NCI-H2029 treated with DMSO at 0.1 percent for 48 hours (cell line): ENCODE measurements at regions not wholly inside any gene's neighbourhood (a gene's known extent, or its start where the extent isn't known, plus 50 kb on each side); places are given as distances from the start of the nearest gene placed in this dataset.
"Not testable (repeated sequence)": the region's sequence is repeated elsewhere in the genome, so short reads cannot be mapped to it uniquely, and the experiment has no call there.

Source experiments
- DNase-seq: peaks from one replicate; lab custom pipeline; 2025; lab: John Stamatoyannopoulos, UW

DNA sequence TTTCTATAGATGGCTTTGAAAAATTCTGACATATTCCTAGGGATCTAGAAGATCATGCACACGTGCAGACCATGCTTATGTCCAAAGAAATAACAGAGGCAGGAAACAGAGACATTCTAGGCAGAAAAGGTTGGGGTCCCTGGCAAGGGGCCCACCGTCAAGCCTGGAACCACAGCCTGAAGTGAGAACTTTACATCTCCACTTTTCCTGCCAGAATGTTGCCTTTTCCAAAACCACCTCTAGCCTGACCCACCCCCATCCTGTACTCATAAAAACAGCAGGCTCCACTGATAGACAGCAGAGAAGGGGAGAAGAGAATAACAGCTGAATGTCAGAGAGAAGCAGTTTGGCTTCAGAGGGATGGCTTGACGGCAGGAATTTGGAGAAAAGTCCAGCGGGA lies 257.3 kb upstream of the NT5E start:
- no peak for DNase-seq

DNA sequence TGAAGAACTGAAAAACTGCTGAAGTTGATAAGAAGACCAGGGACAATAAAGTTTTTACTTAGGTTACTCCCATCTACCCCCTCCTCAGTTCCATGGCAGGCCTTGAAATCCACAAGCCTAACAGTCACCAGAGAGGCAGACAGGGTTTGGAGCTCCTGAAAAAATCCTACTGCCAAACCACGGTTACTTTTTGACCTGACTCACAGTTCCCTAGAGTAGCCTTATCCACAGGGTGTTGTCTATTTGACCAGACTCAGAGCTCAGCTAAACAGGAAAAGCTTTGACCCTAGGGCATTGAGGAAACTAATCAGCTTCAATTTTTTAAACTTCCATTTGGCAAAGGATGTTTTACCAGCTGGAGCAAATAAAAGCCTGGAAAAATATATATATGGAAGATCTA lies 257.7 kb upstream of the NT5E start:
- no peak for DNase-seq

DNA sequence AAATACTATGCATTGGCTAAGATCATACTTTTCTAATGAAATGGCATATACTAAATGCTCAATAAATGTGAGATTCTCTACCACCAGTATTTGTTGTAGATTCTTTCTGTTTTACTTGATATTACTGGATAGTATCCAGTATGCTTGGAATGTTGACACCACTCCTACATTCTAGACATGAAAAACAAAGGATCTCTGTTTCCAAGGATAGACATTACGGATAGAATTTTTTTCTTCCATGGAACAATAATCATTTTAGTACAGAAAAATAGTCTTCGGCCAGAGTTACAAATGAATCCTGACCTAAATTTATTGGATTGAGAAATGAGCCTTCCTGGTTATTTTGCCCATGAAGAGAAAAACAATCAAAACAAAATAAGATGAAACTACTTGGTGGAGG lies 258.2 kb upstream of the NT5E start:
- DNase-seq: no peak

DNA sequence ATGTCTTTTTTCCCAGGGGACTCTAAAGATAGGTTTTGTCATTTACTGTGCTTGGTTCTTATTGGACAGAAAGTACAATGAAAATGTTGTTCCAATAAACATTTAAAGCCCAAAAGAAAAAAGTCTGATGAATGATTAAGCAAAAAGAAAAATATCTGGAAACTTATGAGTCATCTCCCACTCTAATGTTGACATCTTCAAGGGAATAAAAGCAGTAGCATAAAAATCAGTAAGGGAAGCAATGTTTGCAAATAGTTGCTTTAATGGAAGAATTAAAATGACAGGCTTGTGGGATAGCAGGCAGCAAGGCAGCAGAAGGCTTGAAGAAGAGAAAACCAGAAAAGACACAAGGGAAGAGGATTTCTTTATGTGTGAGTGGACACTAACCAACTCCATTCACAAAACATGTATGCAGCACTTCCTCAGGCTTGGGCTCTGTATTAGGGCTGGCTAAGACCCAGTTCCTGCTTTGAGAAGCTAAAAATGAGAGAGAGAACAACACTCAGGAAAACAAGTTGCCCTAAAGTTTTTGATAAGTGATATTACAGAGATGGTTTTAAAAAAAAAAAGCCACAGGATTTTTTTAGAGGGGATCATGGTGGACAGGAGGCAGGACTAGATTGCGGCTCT lies 263.2 kb upstream of the NT5E start:
- no peak for DNase-seq

DNA sequence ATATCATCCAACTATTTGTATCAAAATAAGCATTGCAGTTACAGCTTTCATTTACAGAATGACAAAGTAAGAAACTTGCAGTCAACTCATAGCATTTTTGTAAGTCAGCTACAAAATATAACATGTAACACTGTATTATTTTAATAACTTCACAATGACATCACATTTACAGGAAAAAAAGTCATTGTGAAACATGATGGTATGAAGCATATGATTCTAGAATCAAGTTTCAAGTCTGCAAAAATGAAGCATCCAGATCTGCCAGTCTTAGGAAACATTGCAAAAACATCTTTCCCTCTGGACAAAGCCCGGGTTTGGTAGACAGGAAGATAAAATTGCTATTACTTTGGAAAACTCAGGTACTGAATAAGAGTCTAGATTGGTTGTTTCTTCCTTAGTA lies 263.9 kb upstream of the NT5E start:
- no peak for DNase-seq

DNA sequence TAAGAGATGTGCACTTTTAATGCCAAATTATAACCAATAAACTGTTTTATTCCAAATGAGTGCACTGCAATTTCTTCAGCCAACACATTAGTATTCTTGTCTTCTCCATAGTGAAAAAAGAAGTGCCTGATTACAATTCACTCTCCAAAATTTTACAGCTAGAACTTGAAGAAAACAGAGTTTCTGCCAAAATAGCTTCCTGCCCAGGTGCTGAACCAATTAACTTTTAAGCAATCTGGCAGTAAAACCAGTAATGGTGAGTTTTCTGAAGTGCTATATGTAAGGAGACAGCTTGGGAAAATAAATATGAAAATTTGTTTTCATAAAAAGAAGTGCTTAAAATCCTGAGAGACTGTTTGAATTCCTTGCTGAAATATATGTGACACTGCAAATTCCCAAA lies 266.0 kb upstream of the NT5E start:
- DNase-seq: no peak

DNA sequence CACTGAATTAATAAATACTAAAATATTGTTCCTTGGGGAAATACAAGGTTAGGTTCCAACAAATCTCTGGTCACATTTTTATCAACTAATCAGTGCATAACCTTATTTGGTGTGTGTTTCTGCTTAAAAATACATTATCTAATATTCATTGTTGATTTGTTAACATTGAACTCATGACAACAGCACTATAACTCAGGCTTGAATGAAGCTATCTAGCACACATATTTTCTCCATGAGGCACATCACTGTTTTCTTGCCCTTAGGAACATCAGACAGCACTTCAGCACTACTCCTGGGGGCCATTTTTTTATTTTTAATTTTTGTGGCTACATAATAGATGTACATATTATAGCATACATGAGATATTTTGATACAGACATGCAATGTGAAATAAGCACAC lies 277.2 kb upstream of the NT5E start:
- DNase-seq: no peak

DNA sequence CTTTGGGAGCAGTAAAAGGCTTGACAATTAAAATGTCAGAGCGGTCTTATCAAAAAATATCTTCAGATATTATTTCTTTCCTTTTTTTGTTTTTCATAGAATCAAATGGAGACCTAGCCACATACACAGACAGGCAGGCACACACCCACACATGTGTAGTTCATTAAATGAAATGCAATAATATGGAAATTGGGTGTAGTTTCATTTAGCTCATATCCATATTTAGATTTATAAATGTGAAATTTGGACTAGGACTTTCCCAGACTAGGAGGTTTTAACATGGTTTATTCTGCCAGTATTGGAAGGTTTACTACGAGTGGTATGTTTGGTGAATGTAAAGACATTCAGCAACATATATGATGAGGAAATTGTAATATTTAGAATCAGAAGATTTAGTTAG lies 277.7 kb upstream of the NT5E start:
- no peak for DNase-seq

DNA sequence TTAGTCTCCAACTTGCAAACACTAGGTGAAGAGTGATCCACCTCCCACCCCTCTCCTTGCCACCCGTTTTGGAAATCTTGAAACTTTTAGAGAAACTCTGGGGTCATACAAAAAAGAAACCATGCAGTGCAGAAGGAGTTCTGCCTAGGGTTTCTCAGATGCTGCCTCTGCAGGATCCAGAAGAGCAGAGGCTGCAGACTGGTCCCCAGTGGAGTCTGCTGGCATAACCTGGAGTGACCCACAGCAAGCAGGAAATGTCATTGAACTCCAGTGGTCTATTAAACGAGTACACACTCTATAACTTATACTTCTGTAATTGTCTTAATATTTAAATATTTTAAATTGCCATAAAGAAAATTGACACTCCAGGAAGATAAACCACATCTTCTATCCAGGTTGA lies 280.7 kb upstream of the NT5E start:
- no peak for DNase-seq

DNA sequence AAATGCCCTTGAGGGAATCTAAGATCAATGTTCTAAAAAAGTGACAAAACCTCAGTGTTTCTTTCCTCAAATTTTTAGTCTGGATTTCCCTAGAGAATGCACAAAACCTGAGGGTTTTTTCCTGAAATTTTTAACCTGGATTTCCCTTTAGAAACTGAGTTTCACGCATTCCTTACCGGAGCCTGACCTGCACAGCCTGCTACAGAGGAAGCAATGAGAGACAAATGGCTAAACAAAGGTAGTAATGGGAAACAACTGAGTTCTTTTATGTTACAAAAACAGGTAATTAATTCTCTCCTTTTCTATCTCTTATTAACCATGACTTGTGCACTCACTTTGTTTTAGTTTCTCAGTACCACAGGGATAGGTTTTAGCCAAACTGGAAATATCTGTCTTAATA lies 281.7 kb upstream of the NT5E start:
- DNase-seq: no peak

DNA sequence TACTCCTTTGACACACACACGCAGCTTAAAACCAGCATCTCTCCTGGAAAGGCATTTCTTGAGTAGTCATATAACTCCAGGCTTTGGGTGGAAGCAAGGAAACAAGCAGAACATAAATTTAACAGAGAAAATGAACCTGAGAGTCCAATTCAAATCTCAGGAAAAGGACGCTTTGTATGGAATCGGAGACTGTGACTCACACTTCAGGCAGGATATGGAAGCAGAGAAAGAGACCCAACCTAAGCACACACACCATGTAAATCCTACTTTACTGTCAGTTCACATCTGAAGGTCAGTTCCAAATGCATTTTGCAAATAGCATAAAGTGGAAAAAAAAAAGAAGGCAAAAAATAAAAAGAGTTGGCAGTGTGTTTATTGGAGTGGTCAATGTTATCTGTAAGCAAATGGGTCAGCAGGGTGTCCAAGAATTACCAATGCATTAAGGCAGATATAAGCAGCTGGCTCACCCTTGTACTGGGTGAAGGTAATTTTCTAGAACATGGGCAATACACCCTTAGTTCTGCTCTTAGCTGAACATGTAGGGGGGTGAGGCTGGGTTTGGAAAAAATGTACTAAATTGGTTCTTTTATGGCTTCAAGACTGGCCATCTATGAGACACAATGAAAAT lies 283.7 kb upstream of the NT5E start:
- no peak for DNase-seq

DNA sequence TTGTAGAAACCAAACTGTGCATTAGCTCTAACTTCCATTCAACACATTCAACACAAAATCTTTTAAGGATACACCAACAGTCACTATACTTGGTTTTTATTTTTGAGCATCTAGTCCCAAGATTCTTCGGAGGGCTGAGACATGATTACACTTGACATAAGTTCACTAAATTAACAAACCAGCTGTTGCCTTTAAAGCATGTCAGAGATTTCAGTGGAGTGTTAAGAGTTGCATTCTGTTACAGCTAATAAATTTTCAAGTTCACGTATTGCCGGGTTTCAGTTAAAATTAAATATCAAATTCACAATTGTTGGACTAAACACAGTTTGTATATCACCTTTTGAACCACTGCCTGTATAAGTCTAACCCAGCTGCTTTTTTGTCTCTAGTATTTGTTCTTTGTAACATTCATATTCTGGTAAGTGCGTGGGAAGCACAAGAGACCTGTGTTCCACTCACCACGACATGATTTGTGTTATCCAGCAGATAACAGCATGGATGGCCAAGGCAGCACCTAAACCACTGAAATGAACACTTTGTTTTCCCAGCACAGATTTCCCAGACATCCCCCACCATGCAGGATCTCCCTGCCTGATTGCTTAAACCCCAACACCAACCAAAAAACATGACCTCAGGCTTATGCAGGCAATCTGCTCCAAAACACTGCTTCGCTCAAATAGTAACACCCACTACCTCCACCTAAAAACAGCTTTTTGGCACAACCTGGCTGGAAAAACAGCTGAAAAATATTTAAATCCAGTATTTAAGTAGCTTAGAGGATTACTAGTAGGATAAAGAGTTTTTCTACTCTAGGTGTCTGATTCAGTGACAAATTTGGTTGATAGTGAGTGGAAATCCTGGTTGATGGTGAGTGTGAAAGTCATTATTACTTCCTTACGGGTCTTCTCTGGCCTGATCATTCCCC lies 286.5 kb upstream of the NT5E start:
- DNase-seq: no peak

DNA sequence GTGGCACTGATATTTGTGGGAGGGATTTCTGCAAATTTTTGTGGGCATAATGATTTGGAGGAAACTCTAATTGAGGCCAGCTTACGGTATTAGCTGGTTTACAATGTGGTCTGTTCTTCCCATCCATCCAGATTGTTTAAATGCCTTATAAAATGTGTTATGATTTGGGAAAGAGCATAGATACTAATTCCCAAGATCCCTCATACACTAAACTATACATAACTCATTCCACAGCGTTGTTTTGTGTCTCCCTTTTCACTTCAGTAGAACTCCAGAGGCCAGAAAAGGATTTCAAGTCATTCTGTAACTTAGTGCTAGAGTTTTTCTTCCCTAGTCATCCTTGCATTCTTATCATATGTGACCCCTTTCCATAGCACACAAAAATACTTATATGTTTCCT lies 292.6 kb upstream of the NT5E start:
- DNase-seq: no peak

DNA sequence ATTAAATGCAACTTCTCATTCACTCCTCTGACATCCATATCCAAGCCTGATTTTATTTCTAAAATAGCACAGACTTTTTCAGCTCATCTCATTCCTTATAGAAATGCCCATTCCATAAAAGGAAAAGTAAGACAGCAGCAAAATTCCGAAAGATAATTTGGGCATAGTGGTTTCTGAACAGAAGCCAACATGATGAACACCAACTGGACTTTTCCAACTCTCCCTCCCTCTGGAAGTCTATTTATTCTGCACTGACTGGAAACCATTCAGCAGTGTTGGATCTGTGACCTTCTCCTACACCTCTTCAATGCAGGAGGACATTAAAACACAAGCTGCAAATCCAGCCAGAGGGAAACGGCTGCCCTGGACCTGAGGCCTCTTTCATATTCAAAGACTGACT lies 306.2 kb upstream of the NT5E start:
- no peak for DNase-seq

DNA sequence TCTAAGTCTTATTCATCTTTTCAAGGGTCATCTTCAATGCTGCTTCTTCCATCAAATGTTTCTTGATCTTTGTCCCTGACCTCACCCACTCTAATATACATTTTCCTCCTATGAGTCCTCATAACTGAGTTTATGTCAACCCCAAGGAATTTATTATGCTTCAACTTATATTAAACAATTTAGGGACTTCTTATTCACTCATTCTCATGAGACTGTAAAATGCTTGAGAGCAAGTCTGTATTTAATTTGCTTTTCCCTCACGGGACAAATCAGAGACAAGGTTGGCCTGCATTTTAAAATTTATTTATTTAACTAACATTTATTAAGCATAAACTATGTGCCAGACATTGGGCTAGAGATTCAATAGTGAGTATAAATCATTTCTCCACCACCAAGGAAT lies 312.0 kb upstream of the NT5E start:
- no peak for DNase-seq

DNA sequence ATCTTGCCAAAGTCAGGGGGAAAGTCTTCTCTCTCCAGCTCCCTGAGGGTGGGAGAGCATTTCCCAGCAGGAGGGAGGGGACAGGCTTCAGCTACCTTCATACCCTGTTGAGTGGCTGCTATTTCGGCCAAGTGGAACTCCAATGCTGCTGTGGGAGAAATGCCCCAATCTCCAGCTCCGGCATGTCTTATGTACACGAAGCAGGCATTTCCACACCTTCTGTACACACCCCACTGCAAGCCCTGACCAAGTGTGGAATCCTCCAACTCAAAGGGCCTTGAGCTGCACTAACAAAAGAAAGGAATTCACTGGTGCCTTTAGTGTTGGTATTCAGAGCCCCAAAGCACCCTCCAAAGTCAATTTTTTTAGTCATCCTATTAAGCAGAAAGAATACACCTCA lies 313.6 kb upstream of the NT5E start:
- no peak for DNase-seq

DNA sequence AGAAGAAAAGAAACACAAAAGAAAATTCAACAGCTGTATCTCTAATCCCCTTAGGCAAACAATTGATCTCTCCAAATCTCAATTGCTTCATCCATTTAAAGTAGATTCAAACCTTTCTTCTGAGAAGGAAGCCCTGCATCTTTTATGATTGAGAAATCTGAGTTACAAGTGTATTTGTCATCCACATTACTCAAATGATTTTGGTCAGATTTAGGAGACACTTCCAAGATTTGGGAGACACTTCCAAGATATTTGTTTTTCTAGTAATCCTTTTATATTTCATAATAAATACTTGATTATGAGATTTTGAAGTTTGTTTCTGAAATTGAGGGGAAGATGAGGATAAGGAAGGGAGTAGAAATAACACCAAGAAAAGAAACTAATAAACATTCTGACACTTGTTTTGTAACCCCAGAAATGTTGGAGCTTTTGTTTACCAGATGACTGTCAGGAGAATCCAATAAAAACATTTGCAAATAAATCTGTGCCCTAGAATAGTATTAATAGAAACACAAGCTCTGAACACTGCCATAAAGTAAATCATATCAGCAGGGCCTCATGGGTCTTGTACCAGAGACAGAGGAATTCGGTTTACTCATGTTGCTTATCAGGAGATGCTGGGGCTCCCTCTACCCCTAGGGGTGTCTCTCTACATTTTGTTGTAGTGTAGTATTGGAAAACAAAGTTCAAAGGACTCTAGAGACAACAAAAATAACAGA lies 314.3 kb upstream of the NT5E start:
- no peak for DNase-seq

DNA sequence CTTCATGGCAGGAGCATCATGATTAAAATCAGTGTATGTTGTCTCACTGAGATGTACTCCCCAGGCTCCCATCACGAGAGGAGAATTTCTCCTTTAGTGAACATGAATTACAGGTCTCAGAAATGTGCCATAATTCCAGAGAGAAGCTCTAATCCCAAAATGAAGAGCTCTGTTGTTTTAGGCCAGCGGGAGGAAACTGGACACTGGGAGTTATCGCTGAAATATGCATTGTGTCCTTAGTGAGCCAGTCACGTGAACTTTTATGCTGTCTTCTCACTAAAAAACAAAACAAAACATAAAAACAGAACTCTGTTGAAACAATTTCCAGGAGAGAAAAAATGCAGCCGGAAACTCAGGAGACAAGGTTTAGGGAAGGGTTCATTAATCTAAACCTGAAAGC lies 315.7 kb upstream of the NT5E start:
- no peak for DNase-seq

DNA sequence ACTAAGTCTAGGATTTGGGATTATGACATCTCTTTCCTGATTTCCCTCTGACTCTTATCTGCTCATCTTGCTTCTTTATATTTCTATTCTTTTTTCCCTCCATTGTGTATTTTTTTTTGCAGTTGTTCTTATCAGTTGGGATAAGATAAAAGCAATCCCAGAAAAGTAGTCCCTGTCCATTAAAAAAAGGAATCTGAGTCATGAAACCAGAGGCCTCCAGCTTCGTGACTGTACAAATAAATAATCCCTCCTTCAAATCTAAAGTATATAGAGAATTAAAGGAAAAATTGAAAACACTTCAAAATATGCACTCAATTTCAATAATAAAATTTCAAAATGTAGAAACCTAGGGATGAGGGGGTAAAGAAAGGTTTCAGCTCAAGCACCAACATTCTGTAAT lies 317.8 kb upstream of the NT5E start:
- DNase-seq: no peak

DNA sequence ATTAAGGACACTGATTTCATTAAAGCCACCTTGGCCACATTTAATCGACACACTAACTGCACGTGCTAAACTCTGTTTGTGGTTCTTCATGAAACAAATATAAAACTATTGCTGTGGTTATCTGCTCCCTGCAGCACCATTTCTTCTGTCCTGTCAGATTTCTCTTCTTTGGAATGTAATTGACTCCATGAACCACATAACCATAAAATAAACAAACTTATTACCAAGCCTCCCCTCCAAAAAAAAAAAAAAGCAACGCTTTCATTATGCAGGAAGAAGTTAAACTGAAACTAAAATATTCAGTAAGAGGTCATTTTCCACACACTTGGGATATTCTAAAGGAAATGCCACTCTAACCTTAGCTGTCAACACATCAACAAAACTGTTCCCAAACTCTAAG lies 319.1 kb upstream of the NT5E start:
- DNase-seq: no peak

DNA sequence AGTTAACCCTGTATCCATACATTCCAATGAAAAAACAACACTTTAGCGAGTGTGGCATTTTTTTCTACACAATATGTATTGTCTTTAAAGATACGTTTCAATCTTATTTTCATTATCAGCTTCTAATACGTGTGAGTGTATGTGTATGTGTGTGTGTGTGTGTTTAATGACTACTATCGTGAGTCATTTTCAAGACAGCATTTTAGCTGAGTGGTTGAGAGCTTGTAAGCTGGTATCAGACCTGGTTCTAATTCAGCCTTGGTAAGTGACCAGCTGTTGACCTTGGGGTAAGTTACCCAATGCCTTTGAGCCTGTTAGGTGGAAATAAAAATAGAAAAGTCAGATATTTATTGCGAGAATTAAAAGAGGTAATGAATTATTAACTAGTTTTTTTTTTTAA lies 320.0 kb upstream of the NT5E start:
- no peak for DNase-seq

DNA sequence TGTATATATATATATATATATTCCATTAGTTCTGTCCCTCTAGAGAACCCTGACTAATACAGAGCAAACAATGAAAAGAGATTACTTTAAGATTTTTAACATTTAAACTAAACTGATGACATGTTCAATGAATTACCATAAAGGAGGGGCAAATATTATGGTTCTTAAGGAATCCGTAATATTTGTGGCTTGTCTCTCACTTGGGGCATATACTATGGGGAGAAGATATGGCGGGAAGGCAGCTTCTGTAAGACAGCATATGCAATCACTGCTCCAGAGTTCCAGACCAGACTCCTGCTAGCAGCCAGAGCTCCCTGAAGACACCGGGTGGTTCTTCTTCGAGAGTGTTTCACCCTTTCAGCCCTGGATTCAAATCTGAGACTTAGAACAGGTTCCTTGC lies 321.1 kb upstream of the NT5E start:
- no peak for DNase-seq

DNA sequence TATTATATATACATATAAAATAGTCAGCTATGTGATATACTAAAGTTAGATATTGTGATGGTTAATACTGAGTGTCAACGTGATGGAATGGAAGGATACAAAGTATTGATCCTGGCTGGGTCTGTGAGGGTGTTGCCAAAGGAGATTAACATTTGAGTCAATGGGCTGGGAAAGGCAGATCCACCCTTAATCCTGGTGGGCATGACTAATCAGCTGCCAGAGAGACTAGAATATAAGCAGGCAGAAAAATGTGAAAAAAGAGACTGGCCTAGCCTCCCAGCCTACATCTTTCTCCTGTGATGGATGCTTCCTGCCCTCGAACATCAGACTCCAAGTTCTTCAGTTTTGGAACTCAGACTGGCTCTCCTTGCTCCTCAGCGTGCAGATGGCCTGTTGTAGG lies 321.6 kb upstream of the NT5E start:
- DNase-seq: not testable (repeated sequence)
